K562 (cell line): ENCODE measurements at regions not wholly inside any gene's neighbourhood (a gene's known extent, or its start where the extent isn't known, plus 50 kb on each side); places are given as distances from the start of the nearest gene placed in this dataset.

Source experiments
- ATAC-seq: fragments of 200-7000 bp; cut with Tn5 transposase; 3 replicates; pipeline ENCODE4 v1.9.1; 2020; ENCODE audit warnings: moderate library complexity
- BruUV-seq: library from RNA; stranded (reverse); fragments of 400-500 nt; replicated peaks from 2 replicates; lab custom pipeline; 2021; lab: Mats Ljungman, UMichigan
- CTCF ChIA-PET: fragments of 300-600 bp; formaldehyde crosslinking; extraction: SDS; loops from one replicate; lab custom pipeline; 2021; ENCODE audit warnings: low intra/inter-chr PET ratio; lab: Yijun Ruan, JAX
- POLR2A ChIA-PET: fragments of 300-600, 350-650 bp; sonication (Branson Sonifier 250); formaldehyde crosslinking; extraction: SDS; loops from one replicate; lab custom pipeline; 2021; ENCODE audit warnings: antibody characterized with exemption, inconsistent platforms; lab: Yijun Ruan, JAX
- DNase-seq, 4 experiments: peaks; one replicate each; pipeline versions ENCODE4 v3.0.0 to v3.0.0-alpha.2; 2011 to 2018; ENCODE audit warnings: low spot score in 3 of 4, mixed read lengths in 3 of 4; ENCODE audit errors: extremely low read depth in 1 of 4
- FAIRE-seq: peaks from 2 replicates; lab custom pipeline; 2011; peaks lifted over from hg19 to GRCh38; lab: Jason Lieb, UNC
- H2AFZ ChIP-seq: 2 replicates; pipeline ENCODE4 v1.6.0; 2011; ENCODE audit warnings: low read depth, low read length, control low read depth, inconsistent platforms
- H3K27ac ChIP-seq: fragments of 200-600 bp; 3 replicates; pipeline ENCODE4 v1.8.0; 2011; ENCODE audit warnings: low read depth, mild to moderate bottlenecking, control low read depth, inconsistent platforms, low read length, moderate library complexity, mixed read lengths; ENCODE audit errors: extremely low read depth
- H3K27me3 ChIP-seq, 2 experiments: fragments of 300-600 bp in 1 of 2; 2 replicates in 1 of 2; 3 replicates in 1 of 2; pipeline versions ENCODE4 v1.6.0 to v1.8.0; 2011; ENCODE audit warnings: inconsistent platforms in 2 of 2, low read length in 2 of 2, mild to moderate bottlenecking in 1 of 2, mixed read lengths in 1 of 2, moderate library complexity in 1 of 2; ENCODE audit not compliant: control insufficient read depth in 2 of 2, insufficient read depth in 2 of 2
- H3K36me3 ChIP-seq: fragments of 300-600 bp; 3 replicates; pipeline ENCODE4 v1.8.0; 2011; ENCODE audit warnings: mild to moderate bottlenecking, low read length, inconsistent platforms; ENCODE audit not compliant: control insufficient read depth, insufficient read depth
- H3K4me1 ChIP-seq, 2 experiments: fragments of 200-600 bp in 1 of 2; replicated peaks in 1 of 2; 2 replicates in 1 of 2; 3 replicates in 1 of 2; pipeline versions ENCODE4 v1.5.1 to v1.8.0; 2011; ENCODE audit warnings: inconsistent platforms in 2 of 2, low read length in 2 of 2, mild to moderate bottlenecking in 1 of 2, mixed read lengths in 1 of 2, moderate library complexity in 1 of 2; ENCODE audit not compliant: control insufficient read depth in 2 of 2, insufficient read depth in 2 of 2
- H3K4me2 ChIP-seq: 2 replicates; pipeline ENCODE4 v1.6.1; 2011; ENCODE audit warnings: low read length, control low read depth, inconsistent platforms, mixed read lengths; ENCODE audit not compliant: insufficient read depth
- H3K4me3 ChIP-seq: fragments of 200-600 bp; sonication (generic), shearing (Covaris generic); 2 replicates; pipeline ENCODE4 v1.5.1; 2016; ENCODE audit warnings: control low read depth, inconsistent platforms
- H3K79me2 ChIP-seq: fragments of 200-600 bp; 3 replicates; pipeline ENCODE4 v1.8.0; 2011; ENCODE audit warnings: low read length, inconsistent platforms; ENCODE audit not compliant: control insufficient read depth, insufficient read depth
- H3K9ac ChIP-seq, 2 experiments: 2 replicates each; pipeline versions ENCODE4 v1.6.0 to v1.6.1; 2011; ENCODE audit warnings: low read depth in 2 of 2, low read length in 2 of 2, control low read depth in 1 of 2, inconsistent platforms in 1 of 2, mild to moderate bottlenecking in 1 of 2, mixed read lengths in 1 of 2; ENCODE audit not compliant: insufficient read depth in 1 of 2
- H3K9me1 ChIP-seq: one replicate; pipeline ENCODE4 v1.6.0; 2011; ENCODE audit warnings: inconsistent platforms, mild to moderate bottlenecking, low read length, moderate library complexity; ENCODE audit not compliant: control insufficient read depth, insufficient read depth
- H3K9me3 ChIP-seq: replicated peaks from 2 replicates; pipeline ENCODE4 v1.5.1; 2011; ENCODE audit warnings: low read depth, low read length, inconsistent platforms; ENCODE audit not compliant: control insufficient read depth, insufficient read depth
- H4K20me1 ChIP-seq: replicated peaks from 2 replicates; pipeline ENCODE4 v1.6.1; 2011; ENCODE audit warnings: low read length, inconsistent platforms, mixed read lengths; ENCODE audit not compliant: control insufficient read depth, insufficient read depth
- CCAR2 ChIP-seq: fragments of 200-400 bp; formaldehyde crosslinking; IDR thresholded peaks from 2 replicates; pipeline ENCODE4 v1.6.1; 2017; ENCODE audit warnings: mild to moderate bottlenecking, low read depth, low read length
- DIDO1 ChIP-seq: fragments of 450-650 bp; IDR thresholded peaks from 2 replicates; pipeline ENCODE4 v1.6.1; 2016; ENCODE audit warnings: low read depth, missing biosample characterization, missing genetic modification characterization
- E2F3 ChIP-seq: fragments of 250-450 bp; sonication (Bioruptor Pico); IDR thresholded peaks from 2 replicates; pipeline ENCODE4 v1.4.0; 2020; ENCODE audit warnings: mild to moderate bottlenecking
- FOXJ3 ChIP-seq: sonication (generic); formaldehyde crosslinking; IDR thresholded peaks from 2 replicates; pipeline ENCODE4 v1.4.0; 2020; ENCODE audit warnings: mild to moderate bottlenecking, missing genetic modification reagents
- HOXB6 ChIP-seq: fragments of 250-450 bp; sonication (Bioruptor Pico); IDR thresholded peaks from 2 replicates; pipeline ENCODE4 v1.5.1; 2022; ENCODE audit warnings: mild to moderate bottlenecking, borderline replicate concordance
- MTA2 ChIP-seq: fragments of 450-650 bp; IDR thresholded peaks from 2 replicates; pipeline ENCODE4 v1.6.1; 2016; ENCODE audit warnings: low read depth
- NKRF ChIP-seq: fragments of 450-650 bp; IDR thresholded peaks from 2 replicates; pipeline ENCODE4 v1.6.1; 2016; ENCODE audit warnings: borderline replicate concordance
- XRCC3 ChIP-seq: fragments of 450-650 bp; IDR thresholded peaks from 2 replicates; pipeline ENCODE4 v1.6.1; 2017; ENCODE audit warnings: mild to moderate bottlenecking, moderate library complexity
- XRCC5 ChIP-seq: fragments of 200-400 bp; formaldehyde crosslinking; IDR thresholded peaks from 2 replicates; pipeline ENCODE4 v1.6.1; 2017; ENCODE audit warnings: low read depth, mild to moderate bottlenecking, low read length
- ZNF12 ChIP-seq: sonication (generic); formaldehyde crosslinking; IDR thresholded peaks from 2 replicates; pipeline ENCODE4 v1.4.0; 2020; ENCODE audit warnings: mild to moderate bottlenecking, missing genetic modification reagents
- ZNF277 ChIP-seq: fragments of 250-450 bp; sonication (Bioruptor Pico); IDR thresholded peaks from 2 replicates; pipeline ENCODE4 v1.8.0; 2022; ENCODE audit warnings: inconsistent platforms, mild to moderate bottlenecking, moderate library complexity, borderline replicate concordance
- ZNF507 ChIP-seq: conservative IDR thresholded peaks from 2 replicates; pipeline ENCODE4 v1.6.1; 2017; ENCODE audit warnings: missing genetic modification characterization, missing compliant biosample characterization
- ZNF609 ChIP-seq: sonication (generic); formaldehyde crosslinking; IDR thresholded peaks from 2 replicates; pipeline ENCODE4 v1.8.1; 2023; ENCODE audit warnings: missing genetic modification reagents, mild to moderate bottlenecking, borderline replicate concordance
- WGBS: fragments of 100-300 bp; shearing (Covaris generic); methylation state at CpG from one replicate; pipeline ENCODE4 v1.1.6; 2016; ENCODE audit warnings: low coverage, mixed read lengths; ENCODE audit not compliant: insufficient coverage; ENCODE audit errors: missing lambda C conversion rate; 5-methylcytosine and 5-hydroxymethylcytosine counted together
- in situ Hi-C: fragments of 300-500 bp; cut with MboI; formaldehyde crosslinking; loops from 4 replicates; pipeline ENCODE4 v1.15.0; 2018; ENCODE audit warnings: inconsistent platforms, mixed read lengths
- intact Hi-C: fragments of 100-400 bp; cut with micrococcal nuclease; formaldehyde crosslinking; loops from 2 replicates; pipeline ENCODE4 v1.14.2; 2022

GRCh38 chr2:35408320-35408719, 947.3 kb upstream of the CRIM1 start (continued):
- TF ChIP-seq CCAR2, result no peak
- TF ChIP-seq, all 486 proteins: peak for 0

GRCh38 chr2:35391736-35392442, 963.7 kb upstream of the CRIM1 start:
- Histone ChIP-seq H3K27me3 (no peaks in the 10 kb centered on the region), H2AFZ (no peak overlapping the region), H3K79me2 (no peaks in the 10 kb centered on the region), H3K9ac (no peak overlapping the region), H3K4me3 (no peak overlapping the region), H3K9me1 (no peaks in the 10 kb centered on the region), H3K36me3 (no peaks in the 10 kb centered on the region), H3K9me3 (no peaks in the 10 kb centered on the region), H3K4me2 (no peak overlapping the region), H4K20me1 (no peaks in the 10 kb centered on the region), H3K27ac (no peak overlapping the region), H3K4me1 (no peaks in the 10 kb centered on the region)
- in situ Hi-C loops (no loop called here), intact Hi-C loops (no loop called here)
- ChIA-PET CTCF (no interaction called here), POLR2A (interaction anchor here (0.6 kb wide), 1 partner anchor 721 kb away, joined by 3 read pairs; no protein-coding TSS in a partner anchor)
- DNase-seq (no peak), ATAC-seq (no peak), FAIRE-seq (no peak)
- BruUV-seq, result no TSS peak
- 0% methylated on average over 20 of the region's 22 CpGs for WGBS
- TF ChIP-seq E2F3 (CRISPR knock-in tag) (no peak), HOXB6 (CRISPR knock-in tag) (no peak), DIDO1 (tag) (no peak), ZNF12 (CRISPR knock-in tag) (no peak), XRCC5 (no peak), XRCC3 (no peak), FOXJ3 (CRISPR knock-in tag) (no peak), NKRF (no peak), ZNF277 (CRISPR knock-in tag) (no peak), MTA2 (no peak), ZNF507 (tag) (no peak), ZNF609 (no peak)
